Ovary (tissue), 3 donors: ENCODE measurements at regions not wholly inside any gene's neighbourhood (a gene's known extent, or its start where the extent isn't known, plus 50 kb on each side); places are given as distances from the start of the nearest gene placed in this dataset.

Experiments
- CTCF ChIP-seq, 3 donors: fragments of 450-650 bp in 2 of 3; fragments of 200-600 bp in 1 of 3; IDR thresholded peaks; one replicate each; pipeline versions ENCODE4 v1.5.1 to v1.8.0; 2016 to 2022; ENCODE audit warnings: antibody characterized with exemption in 3 of 3, mild to moderate bottlenecking in 1 of 3
- EP300 ChIP-seq: sonication (generic); formaldehyde crosslinking; IDR thresholded peaks from one replicate; pipeline ENCODE4 v1.6.1; 2017; ENCODE audit warnings: antibody characterized with exemption
- POLR2A ChIP-seq: fragments of 450-650 bp; IDR thresholded peaks from one replicate; pipeline ENCODE4 v1.6.1; 2017; ENCODE audit warnings: antibody characterized with exemption, mild to moderate bottlenecking, moderate library complexity
- donor health status: DM: no; HTN: no; CAD: no.

GRCh38 chr3:74124782-74125181 lies 489.7 kb downstream of the CNTN3 start:
- TF ChIP-seq CTCF (IDR thresholded peaks at IDR 0.05), result no peak
- TF ChIP-seq EP300, result no peak
- TF ChIP-seq POLR2A, result no peak
